ENCODE measurements at regions not wholly inside any gene's neighbourhood (a gene's known extent, or its start where the extent isn't known, plus 50 kb on each side); places are given as distances from the start of the nearest gene placed in this dataset.

GRCh38 chr9:73866451-73866850 is 630.7 kb upstream of the RORB start:
- TF ChIP-seq EZH2 (IDR thresholded peaks at IDR 0.05; ENCODE audit: low read depth, unreplicated experiment) (no peak), EZH2phosphoT487 (IDR thresholded peaks at IDR 0.05; ENCODE audit: unreplicated experiment) (no peak), CTCF (conservative IDR thresholded peaks at IDR 0.05; ENCODE audit: low read depth in 2 of 2) (no peak), POLR2AphosphoS5 (IDR thresholded peaks at IDR 0.05; ENCODE audit: low read depth) (no peak)
